OCI-LY1 (cell line): ENCODE measurements at regions not wholly inside any gene's neighbourhood (a gene's known extent, or its start where the extent isn't known, plus 50 kb on each side); places are given as distances from the start of the nearest gene placed in this dataset.
A peak's percentile ranks its signal among the peaks of the same experiment; 100 is the strongest.

Source experiments
- H2AFZ ChIP-seq: fragments of 200-600 bp; sonication (generic), shearing (Covaris generic); 2 replicates; pipeline ENCODE4 v1.6.0; 2014; ENCODE audit warnings: antibody characterized with exemption, mild to moderate bottlenecking, low read length
- H3F3A ChIP-seq: fragments of 200-600 bp; sonication (generic), shearing (Covaris generic); 2 replicates; pipeline ENCODE4 v1.6.0; 2014; ENCODE audit warnings: mild to moderate bottlenecking, antibody characterized with exemption, low read length, moderate library complexity; ENCODE audit not compliant: insufficient read depth
- H3K27ac ChIP-seq: fragments of 200-600 bp; sonication (generic); 2 replicates; pipeline ENCODE4 v1.5.1; 2014; ENCODE audit warnings: low read length, mixed run types, mild to moderate bottlenecking, low read depth; ENCODE audit not compliant: poor library complexity, severe bottlenecking
- H3K27me3 ChIP-seq: fragments of 200-600 bp; sonication (generic); 2 replicates; pipeline ENCODE4 v1.6.0; 2014; ENCODE audit warnings: antibody characterized with exemption, mild to moderate bottlenecking, low read length, moderate library complexity; ENCODE audit not compliant: insufficient read depth
- H3K36me3 ChIP-seq: fragments of 200-600 bp; sonication (generic); 2 replicates; pipeline ENCODE4 v1.6.1; 2014; ENCODE audit warnings: mild to moderate bottlenecking, antibody characterized with exemption, low read length, moderate library complexity, mixed read lengths; ENCODE audit not compliant: insufficient read depth
- H3K4me1 ChIP-seq: fragments of 200-600 bp; sonication (generic); 2 replicates; pipeline ENCODE4 v1.5.1; 2014; ENCODE audit warnings: mild to moderate bottlenecking, low read length, moderate library complexity; ENCODE audit not compliant: insufficient read depth, severe bottlenecking
- H3K4me2 ChIP-seq: fragments of 200-600 bp; sonication (generic), shearing (Covaris generic); 2 replicates; pipeline ENCODE4 v1.6.1; 2014; ENCODE audit warnings: low read length
- H3K4me3 ChIP-seq: fragments of 200-600 bp; sonication (generic); 2 replicates; pipeline ENCODE4 v1.5.1; 2014; ENCODE audit warnings: low read length, low read depth, mild to moderate bottlenecking, mixed read lengths; ENCODE audit not compliant: poor library complexity, severe bottlenecking
- H3K79me2 ChIP-seq: fragments of 200-600 bp; shearing (Covaris generic); 2 replicates; pipeline ENCODE4 v1.6.1; 2016; ENCODE audit warnings: mixed run types, low read length, mixed read lengths; ENCODE audit not compliant: insufficient read depth
- H3K9ac ChIP-seq: fragments of 200-600 bp; sonication (generic), shearing (Covaris generic); 2 replicates; pipeline ENCODE4 v1.6.1; 2014; ENCODE audit warnings: mild to moderate bottlenecking, low read length, mixed read lengths
- H3K9me2 ChIP-seq: fragments of 200-600 bp; sonication (generic), shearing (Covaris generic); 2 replicates; pipeline ENCODE4 v1.6.1; 2014; ENCODE audit warnings: low read depth, mild to moderate bottlenecking, low read length, mixed read lengths
- H3K9me3 ChIP-seq: fragments of 200-600 bp; shearing (Covaris generic); 2 replicates; pipeline ENCODE4 v1.6.1; 2014; ENCODE audit warnings: low read length, mixed read lengths
- H4K20me1 ChIP-seq: fragments of 200-600 bp; sonication (generic), shearing (Covaris generic); 2 replicates; pipeline ENCODE4 v1.6.0; 2016; ENCODE audit warnings: mild to moderate bottlenecking, low read length; ENCODE audit not compliant: insufficient read depth
- EZH2 ChIP-seq: fragments of 200-600 bp; sonication (generic), shearing (Covaris generic); IDR thresholded peaks from 2 replicates; pipeline ENCODE4 v1.8.0; 2017; ENCODE audit warnings: borderline replicate concordance, mixed run types, mild to moderate bottlenecking, antibody characterized with exemption, low read length, moderate library complexity, mixed read lengths
- TF ChIP-seq, protein P1 (sequence below): fragments of 200-600 bp; sonication (generic), shearing (Covaris generic); IDR thresholded peaks from 2 replicates; pipeline ENCODE4 v1.5.1; 2017; ENCODE audit warnings: mild to moderate bottlenecking, antibody characterized with exemption, low read length, moderate library complexity, mixed read lengths

DNA sequence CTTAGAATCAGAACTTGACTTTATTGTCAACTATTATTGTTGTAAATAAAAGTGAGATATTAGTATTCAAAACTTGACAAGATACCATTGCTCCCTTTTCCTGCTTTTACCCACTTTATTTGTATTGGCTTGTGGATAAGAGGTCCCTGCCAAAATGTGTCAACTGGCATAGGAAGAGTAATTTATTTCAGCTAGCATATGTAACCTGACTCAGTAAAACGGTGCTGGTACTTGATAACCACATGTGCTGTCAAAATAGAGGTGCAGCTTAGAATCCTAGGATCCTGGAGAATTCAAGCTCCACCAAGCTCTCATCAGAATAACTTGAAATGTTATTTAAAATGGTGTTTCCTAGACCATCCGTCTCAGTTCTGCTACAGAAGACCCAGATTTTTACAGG lies 90.2 kb upstream of the TGFBR2 start:
- TF ChIP-seq EZH2 = no peak
- TF ChIP-seq, protein P1, sequence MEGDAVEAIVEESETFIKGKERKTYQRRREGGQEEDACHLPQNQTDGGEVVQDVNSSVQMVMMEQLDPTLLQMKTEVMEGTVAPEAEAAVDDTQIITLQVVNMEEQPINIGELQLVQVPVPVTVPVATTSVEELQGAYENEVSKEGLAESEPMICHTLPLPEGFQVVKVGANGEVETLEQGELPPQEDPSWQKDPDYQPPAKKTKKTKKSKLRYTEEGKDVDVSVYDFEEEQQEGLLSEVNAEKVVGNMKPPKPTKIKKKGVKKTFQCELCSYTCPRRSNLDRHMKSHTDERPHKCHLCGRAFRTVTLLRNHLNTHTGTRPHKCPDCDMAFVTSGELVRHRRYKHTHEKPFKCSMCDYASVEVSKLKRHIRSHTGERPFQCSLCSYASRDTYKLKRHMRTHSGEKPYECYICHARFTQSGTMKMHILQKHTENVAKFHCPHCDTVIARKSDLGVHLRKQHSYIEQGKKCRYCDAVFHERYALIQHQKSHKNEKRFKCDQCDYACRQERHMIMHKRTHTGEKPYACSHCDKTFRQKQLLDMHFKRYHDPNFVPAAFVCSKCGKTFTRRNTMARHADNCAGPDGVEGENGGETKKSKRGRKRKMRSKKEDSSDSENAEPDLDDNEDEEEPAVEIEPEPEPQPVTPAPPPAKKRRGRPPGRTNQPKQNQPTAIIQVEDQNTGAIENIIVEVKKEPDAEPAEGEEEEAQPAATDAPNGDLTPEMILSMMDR = no peak
- Histone ChIP-seq H3K27me3 (no peaks in the 10 kb centered on the region), H3K9me3 (no peaks in the 10 kb centered on the region), H3K4me2 (no peak overlapping the region), H3K9ac (no peak overlapping the region), H3K79me2 (no peaks in the 10 kb centered on the region), H4K20me1 (no peaks in the 10 kb centered on the region), H3K4me1 (no peaks in the 10 kb centered on the region), H2AFZ (no peak overlapping the region), H3F3A (no peaks in the 10 kb centered on the region), H3K27ac (no peak overlapping the region), H3K4me3 (no peak overlapping the region), H3K36me3 (no peaks in the 10 kb centered on the region), H3K9me2 (no peaks in the 10 kb centered on the region)

DNA sequence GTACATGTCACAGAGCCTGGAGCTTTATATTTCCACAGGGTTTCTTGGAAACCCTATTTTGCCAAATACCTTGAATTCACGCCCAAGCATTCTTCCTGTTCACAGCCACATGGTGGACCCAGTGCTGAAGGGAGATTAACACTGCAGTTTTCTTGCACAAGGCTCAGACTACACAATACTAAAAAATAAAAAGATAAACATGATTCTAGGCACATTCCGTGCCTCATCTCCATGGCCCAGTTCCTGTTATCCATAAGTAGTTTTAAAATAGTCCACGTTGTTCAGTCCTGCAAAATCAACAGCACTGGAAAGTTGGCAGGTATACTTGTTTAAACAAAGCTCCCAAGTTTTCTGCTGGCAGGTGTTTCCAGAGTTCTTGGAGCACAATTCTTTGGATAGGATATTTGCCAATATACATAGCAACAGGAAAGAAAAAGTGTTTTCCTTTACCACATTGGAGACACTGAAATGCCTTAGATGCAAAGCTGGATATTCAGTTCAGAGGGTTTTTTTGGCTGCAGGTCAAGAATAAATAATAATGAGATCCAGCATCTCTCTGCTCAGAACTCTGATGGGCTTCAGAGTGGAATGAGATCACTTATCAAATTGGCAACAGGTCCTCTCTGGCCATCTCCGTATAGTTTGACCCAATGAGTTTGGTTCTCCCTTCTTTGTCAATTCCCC lies 88.1 kb upstream of the TGFBR2 start:
- Histone ChIP-seq H3F3A (no peaks in the 10 kb centered on the region), H4K20me1 (no peaks in the 10 kb centered on the region), H3K36me3 (no peaks in the 10 kb centered on the region), H3K4me3 (no peak overlapping the region), H3K9me3 (no peaks in the 10 kb centered on the region), H3K27me3 (no peaks in the 10 kb centered on the region), H3K9me2 (no peaks in the 10 kb centered on the region), H3K27ac (no peak overlapping the region), H3K4me2 (no peak overlapping the region), H3K4me1 (no peaks in the 10 kb centered on the region), H3K79me2 (no peaks in the 10 kb centered on the region), H3K9ac (no peak overlapping the region), H2AFZ (no peak overlapping the region)
- no peak for TF ChIP-seq EZH2
- TF ChIP-seq, protein P1 = 0 out of 2 replicates have a peak, but pooled peaks have one; percentile 11

DNA sequence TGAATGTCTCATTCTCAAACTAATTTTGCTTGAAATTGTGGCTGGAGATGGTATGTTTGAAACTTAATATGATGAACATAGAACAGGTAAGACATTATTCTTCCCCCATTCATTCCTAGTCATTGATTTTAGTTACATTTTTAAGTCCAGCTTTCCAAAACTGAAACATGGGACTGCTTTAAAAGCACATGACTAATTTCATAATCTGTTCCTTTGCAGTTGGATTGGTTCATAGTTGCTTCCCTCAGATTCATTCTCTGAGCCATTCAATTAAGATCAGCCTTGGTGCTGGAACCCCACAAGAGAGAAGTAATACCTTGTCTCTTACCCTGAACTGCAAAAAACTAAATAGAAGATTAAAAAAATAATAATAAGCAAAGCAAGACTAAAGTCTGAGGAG lies 87.5 kb upstream of the TGFBR2 start:
- H3K4me2 ChIP-seq = no peak overlapping the region
- H3K27me3 ChIP-seq = no peaks in the 10 kb centered on the region
- no peak overlapping the region for H2AFZ ChIP-seq
- no peaks in the 10 kb centered on the region for H3K9me2 ChIP-seq
- H3K9ac ChIP-seq = no peak overlapping the region
- H3K4me3 ChIP-seq = no peak overlapping the region
- no peaks in the 10 kb centered on the region for H4K20me1 ChIP-seq
- H3K4me1 ChIP-seq = no peaks in the 10 kb centered on the region
- no peaks in the 10 kb centered on the region for H3K79me2 ChIP-seq
- no peaks in the 10 kb centered on the region for H3K9me3 ChIP-seq
- no peaks in the 10 kb centered on the region for H3F3A ChIP-seq
- TF ChIP-seq, protein P1 = no peak
- TF ChIP-seq EZH2 = no peak
- H3K36me3 ChIP-seq = no peaks in the 10 kb centered on the region
- no peak overlapping the region for H3K27ac ChIP-seq
